Prostate gland (tissue), 2 donors: ENCODE measurements at regions not wholly inside any gene's neighbourhood (a gene's known extent, or its start where the extent isn't known, plus 50 kb on each side); places are given as distances from the start of the nearest gene placed in this dataset.
"Not testable (repeated sequence)": the region's sequence is repeated elsewhere in the genome, so short reads cannot be mapped to it uniquely, and the experiment has no call there.

Source experiments
- POLR2A ChIP-seq: fragments of 450-650 bp; IDR thresholded peaks from one replicate; pipeline ENCODE4 v1.6.1; 2016; ENCODE audit warnings: antibody characterized with exemption, mild to moderate bottlenecking
- TF ChIP-seq, protein P1 (sequence below), 4 experiments: fragments of 200-600 bp in 2 of 4; fragments of 450-650 bp in 2 of 4; sonication (generic) in 2 of 4; IDR thresholded peaks; 1 replicate in 3 of 4; 2 replicates in 1 of 4; pipeline ENCODE4 v1.5.1; 2016 to 2019; ENCODE audit warnings: antibody characterized with exemption in 4 of 4, mild to moderate bottlenecking in 2 of 4, moderate library complexity in 2 of 4

DNA sequence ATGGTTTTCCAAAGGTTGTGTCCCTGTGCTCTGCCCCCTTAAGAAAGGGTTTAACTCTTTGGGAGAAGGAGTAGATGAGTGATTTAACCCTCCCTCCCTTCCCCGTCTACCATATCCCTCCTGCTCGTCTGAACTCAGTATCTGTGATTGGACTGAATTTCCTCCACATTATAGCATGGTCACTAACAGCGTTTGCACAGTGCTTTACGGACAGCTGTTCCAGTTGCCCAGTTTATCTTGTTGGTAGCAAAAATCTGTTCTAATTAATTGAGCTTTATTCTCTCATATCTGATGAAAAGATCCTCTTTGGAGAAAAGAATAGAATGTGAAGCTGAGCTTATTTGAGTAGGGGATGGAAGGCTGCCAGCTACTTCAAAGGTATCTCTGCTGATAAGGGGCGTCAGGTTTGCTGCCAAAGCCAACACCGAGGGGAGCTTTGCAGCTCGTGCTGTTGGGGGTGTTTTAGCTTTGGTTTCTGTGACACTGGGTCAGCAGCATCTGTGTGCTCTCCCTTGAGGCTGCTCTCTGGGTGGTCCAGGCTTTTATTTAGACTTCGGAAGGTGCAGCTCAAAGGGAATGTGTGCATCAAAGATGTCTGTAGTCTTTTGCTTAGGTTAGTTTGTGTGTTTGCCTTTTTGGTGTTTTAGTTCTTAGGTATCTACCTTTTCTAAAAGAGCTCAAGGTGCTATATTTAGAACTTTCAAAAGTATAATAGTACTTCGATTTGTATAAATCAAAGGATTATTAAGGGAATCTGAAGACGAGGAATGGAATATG, 118.8 kb upstream of the IKBKE start:
- TF ChIP-seq POLR2A = not testable (repeated sequence)
- TF ChIP-seq, protein P1, sequence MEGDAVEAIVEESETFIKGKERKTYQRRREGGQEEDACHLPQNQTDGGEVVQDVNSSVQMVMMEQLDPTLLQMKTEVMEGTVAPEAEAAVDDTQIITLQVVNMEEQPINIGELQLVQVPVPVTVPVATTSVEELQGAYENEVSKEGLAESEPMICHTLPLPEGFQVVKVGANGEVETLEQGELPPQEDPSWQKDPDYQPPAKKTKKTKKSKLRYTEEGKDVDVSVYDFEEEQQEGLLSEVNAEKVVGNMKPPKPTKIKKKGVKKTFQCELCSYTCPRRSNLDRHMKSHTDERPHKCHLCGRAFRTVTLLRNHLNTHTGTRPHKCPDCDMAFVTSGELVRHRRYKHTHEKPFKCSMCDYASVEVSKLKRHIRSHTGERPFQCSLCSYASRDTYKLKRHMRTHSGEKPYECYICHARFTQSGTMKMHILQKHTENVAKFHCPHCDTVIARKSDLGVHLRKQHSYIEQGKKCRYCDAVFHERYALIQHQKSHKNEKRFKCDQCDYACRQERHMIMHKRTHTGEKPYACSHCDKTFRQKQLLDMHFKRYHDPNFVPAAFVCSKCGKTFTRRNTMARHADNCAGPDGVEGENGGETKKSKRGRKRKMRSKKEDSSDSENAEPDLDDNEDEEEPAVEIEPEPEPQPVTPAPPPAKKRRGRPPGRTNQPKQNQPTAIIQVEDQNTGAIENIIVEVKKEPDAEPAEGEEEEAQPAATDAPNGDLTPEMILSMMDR (IDR thresholded peaks at IDR 0.05) = not testable (repeated sequence)
